K562 (cell line): ENCODE measurements at regions not wholly inside any gene's neighbourhood (a gene's known extent, or its start where the extent isn't known, plus 50 kb on each side); places are given as distances from the start of the nearest gene placed in this dataset.

Source experiments
- BHLHE40 ChIP-seq: IDR thresholded peaks from 2 replicates; pipeline ENCODE4 v1.6.1; 2011; ENCODE audit warnings: low read length, improper control_type of control experiment
- IRF2 ChIP-seq: sonication (generic); formaldehyde crosslinking; IDR thresholded peaks from 2 replicates; pipeline ENCODE4 v1.8.1; 2022; ENCODE audit warnings: mild to moderate bottlenecking, missing genetic modification reagents
- RCOR1 ChIP-seq, 2 experiments: IDR thresholded peaks; 2 replicates each; pipeline ENCODE4 v1.6.1; 2012; ENCODE audit warnings: low read depth in 2 of 2, low read length in 2 of 2, borderline replicate concordance in 1 of 2, improper control_type of control experiment in 1 of 2
- THRB ChIP-seq: fragments of 450-650 bp; formaldehyde crosslinking; conservative IDR thresholded peaks from 2 replicates; pipeline ENCODE4 v1.4.0; 2022; ENCODE audit warnings: mild to moderate bottlenecking, missing genetic modification characterization
- YBX1 ChIP-seq: fragments of 450-650 bp; IDR thresholded peaks from 2 replicates; pipeline ENCODE4 v1.7.1; 2016; ENCODE audit warnings: mild to moderate bottlenecking
- ZBTB2 ChIP-seq: fragments of 450-650 bp; IDR thresholded peaks from 2 replicates; pipeline ENCODE4 v1.6.1; 2016; ENCODE audit warnings: antibody characterized with exemption
- ZNF644 ChIP-seq: fragments of 200-800 bp; sonication (Bioruptor generic); IDR thresholded peaks from 2 replicates; pipeline ENCODE4 v1.6.1; 2016; ENCODE audit warnings: low read depth, missing genetic modification characterization, missing compliant biosample characterization
- TF ChIP-seq, protein P1 (sequence below): sonication (generic); IDR thresholded peaks from 2 replicates; pipeline ENCODE4 v1.6.1; 2016

- TF ChIP-seq THRB (CRISPR knock-in tag) = no peak
- no peak for TF ChIP-seq RCOR1 (IDR thresholded peaks at IDR 0.05; ENCODE audit: borderline replicate concordance in 1 of 2, low read depth in 2 of 2, low read length in 2 of 2)
- TF ChIP-seq IRF2 (CRISPR knock-in tag) = no peak
- no peak for TF ChIP-seq ZNF644 (tag)
- no peak for TF ChIP-seq BHLHE40
- TF ChIP-seq, protein P1, sequence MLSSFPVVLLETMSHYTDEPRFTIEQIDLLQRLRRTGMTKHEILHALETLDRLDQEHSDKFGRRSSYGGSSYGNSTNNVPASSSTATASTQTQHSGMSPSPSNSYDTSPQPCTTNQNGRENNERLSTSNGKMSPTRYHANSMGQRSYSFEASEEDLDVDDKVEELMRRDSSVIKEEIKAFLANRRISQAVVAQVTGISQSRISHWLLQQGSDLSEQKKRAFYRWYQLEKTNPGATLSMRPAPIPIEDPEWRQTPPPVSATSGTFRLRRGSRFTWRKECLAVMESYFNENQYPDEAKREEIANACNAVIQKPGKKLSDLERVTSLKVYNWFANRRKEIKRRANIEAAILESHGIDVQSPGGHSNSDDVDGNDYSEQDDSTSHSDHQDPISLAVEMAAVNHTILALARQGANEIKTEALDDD = no peak
- no peak for TF ChIP-seq YBX1
- TF ChIP-seq ZBTB2 = no peak
- TF ChIP-seq, all 486 proteins: peak for 0
Observed at GRCh38 chr20:19889011-19889953, 127.9 kb upstream of the NAA20 start (continued).
